Endothelial cell of umbilical vein (primary cell): ENCODE measurements at regions not wholly inside any gene's neighbourhood (a gene's known extent, or its start where the extent isn't known, plus 50 kb on each side); places are given as distances from the start of the nearest gene placed in this dataset.

Source experiments
- BruUV-seq: library from RNA; stranded (reverse); fragments of 400-500 nt; replicated peaks from 2 replicates; lab custom pipeline; 2021; lab: Mats Ljungman, UMichigan
- CTCF ChIA-PET: fragments of 300-600, 350-600 bp; sonication (Branson Sonifier 250); formaldehyde crosslinking; loops from one replicate; lab custom pipeline; 2021; ENCODE audit warnings: antibody characterized with exemption, inconsistent platforms; lab: Charles Lee
- POLR2A ChIA-PET: fragments of 300-600, 350-600 bp; sonication (Branson Sonifier 250); formaldehyde crosslinking; loops from one replicate; lab custom pipeline; 2021; ENCODE audit warnings: antibody characterized with exemption, inconsistent platforms; lab: Charles Lee
- DNase-seq: peaks from one replicate; pipeline ENCODE4 v3.0.0-alpha.2; 2011; ENCODE audit warnings: low read depth, low spot score
- FAIRE-seq: peaks from 2 replicates; lab custom pipeline; 2011; peaks lifted over from hg19 to GRCh38; lab: Jason Lieb, UNC
- H2AFZ ChIP-seq: 2 replicates; pipeline ENCODE4 v1.6.0; 2012; ENCODE audit warnings: low read depth, low read length, control low read depth, inconsistent platforms
- H3K27ac ChIP-seq: 2 replicates; pipeline ENCODE4 v1.5.1; 2011; ENCODE audit warnings: low read depth, mild to moderate bottlenecking, control low read depth, low read length, moderate library complexity; ENCODE audit not compliant: insufficient read depth
- H3K27me3 ChIP-seq, 2 experiments: 2 replicates each; pipeline versions ENCODE4 v1.6.0 to v1.6.1; 2011; ENCODE audit warnings: low read length in 2 of 2, mixed read lengths in 1 of 2; ENCODE audit not compliant: control insufficient read depth in 2 of 2, insufficient read depth in 2 of 2
- H3K36me3 ChIP-seq, 2 experiments: 2 replicates in 1 of 2; 3 replicates in 1 of 2; pipeline ENCODE4 v1.5.1; 2011; ENCODE audit warnings: low read length in 2 of 2, mild to moderate bottlenecking in 1 of 2, moderate library complexity in 1 of 2; ENCODE audit not compliant: control insufficient read depth in 2 of 2, insufficient read depth in 2 of 2; ENCODE audit errors: extremely low read depth in 1 of 2
- H3K4me1 ChIP-seq: 3 replicates; pipeline ENCODE4 v1.5.1; 2011; ENCODE audit warnings: mild to moderate bottlenecking, low read length; ENCODE audit not compliant: control insufficient read depth, insufficient read depth; ENCODE audit errors: extremely low read depth
- H3K4me2 ChIP-seq: 2 replicates; pipeline ENCODE4 v1.6.1; 2011; ENCODE audit warnings: low read length, control low read depth, mixed read lengths; ENCODE audit not compliant: insufficient read depth
- H3K4me3 ChIP-seq, 3 experiments: fragments of 200-600 bp in 1 of 3; sonication (generic), shearing (Covaris generic) in 1 of 3; replicated peaks in 1 of 3; 2 replicates each; pipeline ENCODE4 v1.5.1; 2011 to 2016; ENCODE audit warnings: control low read depth in 3 of 3, low read length in 3 of 3, mild to moderate bottlenecking in 2 of 3, inconsistent platforms in 1 of 3, low read depth in 1 of 3, moderate library complexity in 1 of 3; ENCODE audit not compliant: insufficient read depth in 1 of 3
- H3K79me2 ChIP-seq: 2 replicates; pipeline ENCODE4 v1.6.0; 2012; ENCODE audit warnings: low read length, inconsistent platforms; ENCODE audit not compliant: control insufficient read depth, insufficient read depth
- H3K9ac ChIP-seq: replicated peaks from 2 replicates; pipeline ENCODE3; 2011; ENCODE audit warnings: low read length, control low read depth; ENCODE audit not compliant: insufficient read depth; ENCODE audit errors: extremely low read depth
- H3K9me1 ChIP-seq: replicated peaks from 3 replicates; pipeline ENCODE4 v1.6.0; 2011; ENCODE audit warnings: mild to moderate bottlenecking, low read length; ENCODE audit not compliant: control insufficient read depth, insufficient read depth; ENCODE audit errors: extremely low read depth
- H3K9me3 ChIP-seq: replicated peaks from 2 replicates; pipeline ENCODE4 v1.5.1; 2012; ENCODE audit warnings: low read length, inconsistent platforms; ENCODE audit not compliant: control insufficient read depth, insufficient read depth
- H4K20me1 ChIP-seq: replicated peaks from 2 replicates; pipeline ENCODE3; 2011; ENCODE audit warnings: mild to moderate bottlenecking, low read length; ENCODE audit not compliant: control insufficient read depth, insufficient read depth; ENCODE audit errors: extremely low read depth
- CTCF ChIP-seq, 2 donors: IDR thresholded peaks; 1 replicate in 1 of 2; 2 replicates in 1 of 2; pipeline ENCODE4 v1.5.1; 2011; ENCODE audit warnings: low read length in 2 of 2, mild to moderate bottlenecking in 2 of 2, moderate library complexity in 2 of 2, control low read depth in 1 of 2, inconsistent platforms in 1 of 2, low read depth in 1 of 2; ENCODE audit not compliant: insufficient read depth in 1 of 2; ENCODE audit errors: extremely low read depth in 1 of 2
- EZH2 ChIP-seq: IDR thresholded peaks from 2 replicates; pipeline ENCODE4 v1.6.1; 2012; ENCODE audit warnings: borderline replicate concordance, low read depth, mild to moderate bottlenecking, moderate library complexity, low read length, inconsistent platforms; ENCODE audit not compliant: severe bottlenecking
- FOS ChIP-seq: IDR thresholded peaks from 2 replicates; pipeline ENCODE4 v1.6.1; 2011; ENCODE audit warnings: mild to moderate bottlenecking, low read length, moderate library complexity, borderline replicate concordance; ENCODE audit not compliant: insufficient read depth
- GATA2 ChIP-seq: IDR thresholded peaks from 2 replicates; pipeline ENCODE4 v1.7.0; 2011; ENCODE audit warnings: low read depth, mild to moderate bottlenecking, moderate library complexity, mixed read lengths, low read length; ENCODE audit not compliant: insufficient read length, insufficient read depth
- JUN ChIP-seq: IDR thresholded peaks from 2 replicates; pipeline ENCODE4 v1.6.1; 2011; ENCODE audit warnings: borderline replicate concordance, low read depth; ENCODE audit not compliant: insufficient read length, insufficient read depth
- MAX ChIP-seq: IDR thresholded peaks from 2 replicates; pipeline ENCODE4 v1.6.1; 2011; ENCODE audit not compliant: insufficient read depth, insufficient read length
- MYC ChIP-seq: IDR thresholded peaks from one replicate; pipeline ENCODE4 v1.6.1; 2011; ENCODE audit warnings: mild to moderate bottlenecking, low read depth, low read length
- POLR2A ChIP-seq: IDR thresholded peaks from 2 replicates; pipeline ENCODE4 v1.6.1; 2012; ENCODE audit warnings: low read depth, mild to moderate bottlenecking, control low read depth, low read length
- POLR2AphosphoS5 ChIP-seq: IDR thresholded peaks from 2 replicates; pipeline ENCODE4 v1.6.1; 2012; ENCODE audit warnings: low read depth, mild to moderate bottlenecking, control low read depth, low read length, moderate library complexity; ENCODE audit not compliant: insufficient read depth
- dilution Hi-C: fragments of 300-500 bp; cut with MboI; formaldehyde crosslinking; loops from one replicate; pipeline ENCODE4 v1.15.0; 2019; ENCODE audit warnings: low sequenced_read_pairs; ENCODE audit not compliant: extremely low pct_ligation_motif_present
- intact Hi-C: fragments of 100-400 bp; cut with micrococcal nuclease; formaldehyde crosslinking; loops from one replicate; pipeline ENCODE4 v1.10.0; 2022

- POLR2A ChIA-PET = no interaction called here
- H3K36me3 ChIP-seq = no peaks in the 10 kb centered on the region
- no peak overlapping the region for H3K4me2 ChIP-seq
- intact Hi-C loops (no loop called here), dilution Hi-C loops (no loop called here)
- FAIRE-seq (no peak), DNase-seq (no peak)
- no peak overlapping the region for H3K4me3 ChIP-seq
- BruUV-seq = no TSS peak
- CTCF ChIA-PET = interaction anchor here (1.1 kb wide), 1 partner anchor 9 kb away, joined by 4 read pairs; no protein-coding TSS in a partner anchor
- H3K27ac ChIP-seq = no peak overlapping the region
- no peaks in the 10 kb centered on the region for H3K9me3 ChIP-seq
- TF ChIP-seq EZH2 (no peak), MYC (no peak), JUN (no peak), FOS (no peak), CTCF (IDR thresholded peaks at IDR 0.05; ENCODE audit: extremely low read depth in 1 of 2, insufficient read depth in 1 of 2, low read depth in 1 of 2, low read length in 2 of 2) (no peak), MAX (no peak), POLR2A (no peak), POLR2AphosphoS5 (no peak), GATA2 (no peak)
- peaks cover 11% of the 10 kb centered on the region for H3K4me1 ChIP-seq
- H3K27me3 ChIP-seq = no peaks in the 10 kb centered on the region
- H4K20me1 ChIP-seq = peaks cover 4% of the 10 kb centered on the region
- no peak overlapping the region for H2AFZ ChIP-seq
- peaks cover 4% of the 10 kb centered on the region for H3K9me1 ChIP-seq
- no peak overlapping the region for H3K9ac ChIP-seq
- H3K79me2 ChIP-seq = peaks cover 58% of the 10 kb centered on the region
Measured at GRCh38 chr6:56793938-56794337, 151.2 kb upstream of the DST start.
